ENCODE measurements at regions not wholly inside any gene's neighbourhood (a gene's known extent, or its start where the extent isn't known, plus 50 kb on each side); places are given as distances from the start of the nearest gene placed in this dataset.
A peak's percentile ranks its signal among the peaks of the same experiment; 100 is the strongest.

DNA sequence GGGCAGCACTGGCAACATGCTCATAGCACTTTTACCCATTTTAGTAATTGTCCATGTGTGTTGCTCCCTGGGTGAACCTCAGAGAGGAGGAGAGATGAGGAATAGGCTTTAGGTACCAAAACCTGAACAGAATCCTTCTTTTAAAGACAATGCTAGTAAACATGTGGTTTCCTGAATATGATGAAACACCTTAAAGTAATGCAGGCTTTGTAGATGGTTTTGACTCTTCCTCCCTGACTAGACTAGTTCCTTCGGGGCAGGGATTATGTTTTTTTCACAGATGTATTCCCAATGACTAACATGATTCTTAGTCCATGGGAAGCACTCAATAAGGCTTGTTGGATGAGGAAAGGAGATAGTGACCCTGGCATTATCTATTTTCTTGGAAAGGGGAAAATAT lies 367.6 kb upstream of the JAG1 start:
- TF ChIP-seq, protein P1, sequence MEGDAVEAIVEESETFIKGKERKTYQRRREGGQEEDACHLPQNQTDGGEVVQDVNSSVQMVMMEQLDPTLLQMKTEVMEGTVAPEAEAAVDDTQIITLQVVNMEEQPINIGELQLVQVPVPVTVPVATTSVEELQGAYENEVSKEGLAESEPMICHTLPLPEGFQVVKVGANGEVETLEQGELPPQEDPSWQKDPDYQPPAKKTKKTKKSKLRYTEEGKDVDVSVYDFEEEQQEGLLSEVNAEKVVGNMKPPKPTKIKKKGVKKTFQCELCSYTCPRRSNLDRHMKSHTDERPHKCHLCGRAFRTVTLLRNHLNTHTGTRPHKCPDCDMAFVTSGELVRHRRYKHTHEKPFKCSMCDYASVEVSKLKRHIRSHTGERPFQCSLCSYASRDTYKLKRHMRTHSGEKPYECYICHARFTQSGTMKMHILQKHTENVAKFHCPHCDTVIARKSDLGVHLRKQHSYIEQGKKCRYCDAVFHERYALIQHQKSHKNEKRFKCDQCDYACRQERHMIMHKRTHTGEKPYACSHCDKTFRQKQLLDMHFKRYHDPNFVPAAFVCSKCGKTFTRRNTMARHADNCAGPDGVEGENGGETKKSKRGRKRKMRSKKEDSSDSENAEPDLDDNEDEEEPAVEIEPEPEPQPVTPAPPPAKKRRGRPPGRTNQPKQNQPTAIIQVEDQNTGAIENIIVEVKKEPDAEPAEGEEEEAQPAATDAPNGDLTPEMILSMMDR (IDR thresholded peaks at IDR 0.05; ENCODE audit: insufficient read depth, low read length) = no peak
- H3K4me3 ChIP-seq (ENCODE audit: low read depth, low read length) = no peak overlapping the region
- DNase-seq (ENCODE audit: low read depth) = peak; percentile 2

DNA sequence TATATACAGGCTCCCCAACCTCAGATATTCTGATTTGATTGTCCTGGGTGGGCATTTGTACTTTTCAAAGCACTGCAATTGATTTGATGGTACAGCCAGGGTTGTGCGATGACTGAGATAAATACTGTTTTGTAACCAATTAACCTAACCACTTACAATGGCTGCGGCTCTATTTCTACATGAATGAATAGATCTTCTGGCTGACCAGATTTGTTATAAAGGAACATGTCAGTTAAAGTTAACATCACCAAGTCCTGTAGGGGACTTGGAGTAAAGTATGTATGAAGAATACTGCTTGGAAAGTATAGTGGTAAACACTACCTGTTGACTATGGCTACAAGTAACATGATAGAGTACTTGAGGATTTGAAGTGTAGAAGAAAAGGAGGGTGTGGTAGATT lies 369.2 kb upstream of the JAG1 start:
- TF ChIP-seq, protein P1 (IDR thresholded peaks at IDR 0.05; ENCODE audit: insufficient read depth, low read length) = no peak

DNA sequence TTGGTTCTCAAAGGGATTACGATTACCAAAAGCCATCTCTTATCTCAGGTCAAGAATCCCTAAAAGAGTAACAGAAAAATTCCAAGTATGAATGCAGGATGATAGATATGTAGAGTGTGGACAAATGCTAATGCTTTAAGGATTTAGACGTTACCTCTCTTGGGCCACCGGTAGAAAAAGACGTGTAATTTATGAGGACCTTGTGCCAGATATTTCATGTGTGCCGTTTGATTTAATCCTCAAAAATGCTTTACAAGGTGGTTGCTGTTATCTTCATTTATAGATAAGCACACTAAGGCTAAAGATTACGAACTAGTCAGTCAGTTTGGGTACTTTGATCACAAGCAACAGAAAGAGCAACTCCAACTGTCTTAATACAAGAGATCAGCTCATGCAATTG lies 370.8 kb upstream of the JAG1 start:
- H3K4me3 ChIP-seq (ENCODE audit: low read depth, low read length) = no peak overlapping the region
- DNase-seq (ENCODE audit: low read depth) = no peak
- TF ChIP-seq, protein P1 (IDR thresholded peaks at IDR 0.05; ENCODE audit: insufficient read depth, low read length) = no peak

More for the DNA sequence above, 369.2 kb upstream of the JAG1 start:
- no peak overlapping the region for H3K4me3 ChIP-seq (ENCODE audit: low read depth, low read length)
- no peak for DNase-seq (ENCODE audit: low read depth)

DNA sequence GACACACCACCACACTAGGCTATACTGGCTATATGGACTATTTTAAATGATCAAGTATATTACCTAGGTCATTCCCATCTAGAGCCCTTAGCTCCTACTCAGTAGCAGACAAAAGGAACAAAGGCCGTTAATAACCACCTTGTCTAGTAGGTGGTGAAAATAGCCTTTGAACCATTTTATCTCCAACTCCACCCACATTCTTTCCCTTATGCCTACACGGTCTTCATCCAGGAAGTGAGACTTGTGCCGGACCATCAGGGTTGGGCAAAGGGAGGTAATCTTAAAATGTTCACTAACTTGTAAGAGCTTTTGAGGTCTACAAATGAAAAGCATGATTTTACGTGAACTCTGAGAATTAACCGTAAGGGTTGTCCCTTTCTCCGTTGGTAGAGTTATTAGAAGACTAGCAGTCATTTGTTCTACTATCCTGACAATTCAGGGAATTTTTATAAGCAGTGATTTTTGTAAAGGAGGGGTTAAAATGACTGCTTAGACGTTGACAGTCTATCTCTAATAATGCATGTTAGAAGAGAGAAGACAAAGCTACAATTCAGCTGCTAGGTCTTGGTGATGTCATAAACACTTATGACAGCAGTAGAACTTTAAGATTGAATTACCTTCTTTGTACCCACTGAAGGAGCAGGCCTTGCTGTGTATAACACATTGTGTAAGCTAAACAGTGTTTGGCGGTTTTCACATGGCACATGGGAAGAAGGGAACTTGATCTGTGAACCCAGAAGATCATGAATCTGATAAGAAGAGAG lies 371.8 kb upstream of the JAG1 start:
- DNase-seq (ENCODE audit: low read depth) = no peak
- no peak overlapping the region for H3K4me3 ChIP-seq (ENCODE audit: low read depth, low read length)
- TF ChIP-seq, protein P1 (IDR thresholded peaks at IDR 0.05; ENCODE audit: insufficient read depth, low read length) = no peak

DNA sequence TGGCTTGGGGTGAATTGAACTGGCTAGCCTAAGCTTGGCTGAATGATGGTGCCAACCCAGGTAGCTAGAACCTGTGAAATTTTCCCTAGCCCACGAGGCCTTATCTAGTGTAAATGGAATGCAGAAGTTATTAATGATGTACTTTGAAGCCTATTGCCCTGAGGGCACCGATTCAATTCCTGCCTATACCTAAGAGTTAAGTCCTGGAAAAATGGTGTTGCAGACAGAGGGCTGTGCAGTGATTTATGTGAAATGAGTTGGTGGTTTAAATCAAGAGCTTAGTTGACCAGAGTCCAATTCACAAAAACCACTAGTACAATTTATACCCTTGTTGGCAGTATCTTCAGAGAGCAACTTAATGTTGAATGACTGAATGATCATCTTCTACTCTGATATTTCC lies 373.8 kb upstream of the JAG1 start:
- DNase-seq (ENCODE audit: low read depth) = peak; percentile 6
- TF ChIP-seq, protein P1 (IDR thresholded peaks at IDR 0.05; ENCODE audit: insufficient read depth, low read length) = no peak
- no peak overlapping the region for H3K4me3 ChIP-seq (ENCODE audit: low read depth, low read length)

DNA sequence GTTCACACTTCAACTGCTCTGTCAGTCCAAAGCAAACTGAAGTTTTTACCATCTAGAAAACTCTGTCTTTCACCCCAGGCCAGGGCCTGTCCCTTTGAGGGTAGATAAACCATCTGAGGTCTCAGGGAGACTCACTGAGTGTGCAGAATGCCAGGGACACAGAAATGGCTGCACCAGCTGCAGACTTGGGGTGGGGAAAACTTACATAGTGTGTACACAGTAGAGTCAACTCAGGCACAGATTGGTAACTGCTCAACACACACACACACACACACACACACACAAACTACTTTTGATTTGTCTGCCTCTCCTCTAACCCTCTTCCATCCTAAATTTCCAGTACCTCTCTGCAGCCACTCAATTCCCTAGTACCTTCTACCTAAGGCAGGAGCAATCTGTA lies 374.9 kb upstream of the JAG1 start:
- TF ChIP-seq, protein P1 (IDR thresholded peaks at IDR 0.05; ENCODE audit: insufficient read depth, low read length) = no peak
- H3K4me3 ChIP-seq (ENCODE audit: low read depth, low read length) = no peak overlapping the region
- DNase-seq (ENCODE audit: low read depth) = no peak

DNA sequence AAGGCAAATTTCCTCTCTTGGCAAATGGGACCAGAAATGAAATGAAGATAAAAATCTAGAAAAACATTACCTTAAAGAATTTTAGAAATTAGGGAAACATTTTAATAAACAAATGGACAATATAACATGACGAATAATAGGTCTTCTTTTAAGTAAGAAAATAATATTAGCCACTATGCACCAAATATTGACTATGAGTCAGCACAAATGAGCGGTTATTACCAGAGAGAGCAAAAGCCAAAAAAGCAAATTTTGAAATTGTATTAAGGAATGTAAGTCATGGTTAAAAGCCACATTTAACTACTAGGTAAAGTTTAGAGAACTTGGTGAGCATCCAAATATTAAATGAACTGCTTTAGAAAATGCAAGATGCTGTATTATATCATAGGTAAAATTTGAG lies 376.6 kb upstream of the JAG1 start:
- TF ChIP-seq, protein P1 (IDR thresholded peaks at IDR 0.05; ENCODE audit: insufficient read depth, low read length) = no peak
- no peak for DNase-seq (ENCODE audit: low read depth)
- no peak overlapping the region for H3K4me3 ChIP-seq (ENCODE audit: low read depth, low read length)

Data from fibroblast of the aortic adventitia (primary cell).